ENCODE measurements at regions not wholly inside any gene's neighbourhood (a gene's known extent, or its start where the extent isn't known, plus 50 kb on each side); places are given as distances from the start of the nearest gene placed in this dataset.

GRCh38 chr2:53173698-53174455 is 593.7 kb upstream of the CHAC2 start:
- Histone ChIP-seq H3K27me3 (ENCODE audit: insufficient read depth, low read length) (no peaks in the 10 kb centered on the region), H3K27ac (ENCODE audit: low read length) (no peak overlapping the region), H3K4me1 (ENCODE audit: insufficient read depth, low read length) (no peaks in the 10 kb centered on the region), H3K36me3 (ENCODE audit: insufficient read depth, low read depth, low read length) (no peaks in the 10 kb centered on the region), H3K9me3 (ENCODE audit: insufficient read depth, low read depth, low read length) (no peaks in the 10 kb centered on the region), H3K9ac (ENCODE audit: low read depth, low read length) (no peak overlapping the region), H3K4me3 (ENCODE audit: low read length) (no peak overlapping the region)

- H3K27ac ChIP-seq (ENCODE audit: low read length): no peak overlapping the region
- H3K4me1 ChIP-seq (ENCODE audit: insufficient read depth, low read length): no peaks in the 10 kb centered on the region
- no peak overlapping the region for H3K4me3 ChIP-seq (ENCODE audit: low read length)
- no peaks in the 10 kb centered on the region for H3K9me3 ChIP-seq (ENCODE audit: insufficient read depth, low read depth, low read length)
- no peaks in the 10 kb centered on the region for H3K27me3 ChIP-seq (ENCODE audit: insufficient read depth, low read length)
- no peaks in the 10 kb centered on the region for H3K36me3 ChIP-seq (ENCODE audit: insufficient read depth, low read depth, low read length)
- H3K9ac ChIP-seq (ENCODE audit: low read depth, low read length): no peak overlapping the region
Measured at GRCh38 chr2:53173091-53173490, 594.5 kb upstream of the CHAC2 start.

- Histone ChIP-seq H3K27me3 (ENCODE audit: insufficient read depth, low read length) (no peaks in the 10 kb centered on the region), H3K4me1 (ENCODE audit: insufficient read depth, low read length) (no peaks in the 10 kb centered on the region), H3K9ac (ENCODE audit: low read depth, low read length) (no peak overlapping the region), H3K36me3 (ENCODE audit: insufficient read depth, low read depth, low read length) (no peaks in the 10 kb centered on the region), H3K4me3 (ENCODE audit: low read length) (no peak overlapping the region), H3K9me3 (ENCODE audit: insufficient read depth, low read depth, low read length) (no peaks in the 10 kb centered on the region), H3K27ac (ENCODE audit: low read length) (no peak overlapping the region)
Measured at GRCh38 chr2:53170466-53170865, 597.1 kb upstream of the CHAC2 start.

- Histone ChIP-seq H3K27me3 (ENCODE audit: insufficient read depth, low read length) (no peaks in the 10 kb centered on the region), H3K4me3 (ENCODE audit: low read length) (no peak overlapping the region), H3K9ac (ENCODE audit: low read depth, low read length) (no peak overlapping the region), H3K36me3 (ENCODE audit: insufficient read depth, low read depth, low read length) (no peaks in the 10 kb centered on the region), H3K4me1 (ENCODE audit: insufficient read depth, low read length) (no peaks in the 10 kb centered on the region), H3K27ac (ENCODE audit: low read length) (no peak overlapping the region), H3K9me3 (ENCODE audit: insufficient read depth, low read depth, low read length) (no peaks in the 10 kb centered on the region)
Measured at GRCh38 chr2:53167227-53167626, 600.4 kb upstream of the CHAC2 start.

- no peaks in the 10 kb centered on the region for H3K36me3 ChIP-seq (ENCODE audit: insufficient read depth, low read depth, low read length)
- no peaks in the 10 kb centered on the region for H3K27me3 ChIP-seq (ENCODE audit: insufficient read depth, low read length)
- H3K9me3 ChIP-seq (ENCODE audit: insufficient read depth, low read depth, low read length): no peaks in the 10 kb centered on the region
- no peaks in the 10 kb centered on the region for H3K4me1 ChIP-seq (ENCODE audit: insufficient read depth, low read length)
- H3K4me3 ChIP-seq (ENCODE audit: low read length): no peak overlapping the region
- no peak overlapping the region for H3K9ac ChIP-seq (ENCODE audit: low read depth, low read length)
- no peak overlapping the region for H3K27ac ChIP-seq (ENCODE audit: low read length)
Measured at GRCh38 chr2:53150146-53150545, 617.5 kb upstream of the CHAC2 start.

GRCh38 chr2:53148221-53148620 is 619.4 kb upstream of the CHAC2 start:
- Histone ChIP-seq H3K4me3 (ENCODE audit: low read length) (no peak overlapping the region), H3K36me3 (ENCODE audit: insufficient read depth, low read depth, low read length) (no peaks in the 10 kb centered on the region), H3K27me3 (ENCODE audit: insufficient read depth, low read length) (no peaks in the 10 kb centered on the region), H3K9ac (ENCODE audit: low read depth, low read length) (no peak overlapping the region), H3K9me3 (ENCODE audit: insufficient read depth, low read depth, low read length) (no peaks in the 10 kb centered on the region), H3K27ac (ENCODE audit: low read length) (no peak overlapping the region), H3K4me1 (ENCODE audit: insufficient read depth, low read length) (no peaks in the 10 kb centered on the region)

GRCh38 chr2:53131416-53131815 is 636.2 kb upstream of the CHAC2 start:
- H3K9ac ChIP-seq (ENCODE audit: low read depth, low read length): no peak overlapping the region
- H3K36me3 ChIP-seq (ENCODE audit: insufficient read depth, low read depth, low read length): no peaks in the 10 kb centered on the region
- no peak overlapping the region for H3K27ac ChIP-seq (ENCODE audit: low read length)
- H3K4me3 ChIP-seq (ENCODE audit: low read length): no peak overlapping the region
- H3K27me3 ChIP-seq (ENCODE audit: insufficient read depth, low read length): no peaks in the 10 kb centered on the region
- H3K4me1 ChIP-seq (ENCODE audit: insufficient read depth, low read length): no peaks in the 10 kb centered on the region
- no peaks in the 10 kb centered on the region for H3K9me3 ChIP-seq (ENCODE audit: insufficient read depth, low read depth, low read length)

GRCh38 chr2:53130441-53130943 is 637.1 kb upstream of the CHAC2 start:
- no peaks in the 10 kb centered on the region for H3K27me3 ChIP-seq (ENCODE audit: insufficient read depth, low read length)
- H3K9me3 ChIP-seq (ENCODE audit: insufficient read depth, low read depth, low read length): no peaks in the 10 kb centered on the region
- H3K4me1 ChIP-seq (ENCODE audit: insufficient read depth, low read length): no peaks in the 10 kb centered on the region
- H3K27ac ChIP-seq (ENCODE audit: low read length): no peak overlapping the region
- no peak overlapping the region for H3K4me3 ChIP-seq (ENCODE audit: low read length)
- H3K9ac ChIP-seq (ENCODE audit: low read depth, low read length): no peak overlapping the region
- H3K36me3 ChIP-seq (ENCODE audit: insufficient read depth, low read depth, low read length): no peaks in the 10 kb centered on the region

GRCh38 chr2:53129851-53130250 is 637.8 kb upstream of the CHAC2 start:
- H3K36me3 ChIP-seq (ENCODE audit: insufficient read depth, low read depth, low read length): no peaks in the 10 kb centered on the region
- no peak overlapping the region for H3K4me3 ChIP-seq (ENCODE audit: low read length)
- no peak overlapping the region for H3K27ac ChIP-seq (ENCODE audit: low read length)
- H3K9ac ChIP-seq (ENCODE audit: low read depth, low read length): no peak overlapping the region
- H3K9me3 ChIP-seq (ENCODE audit: insufficient read depth, low read depth, low read length): no peaks in the 10 kb centered on the region
- no peaks in the 10 kb centered on the region for H3K4me1 ChIP-seq (ENCODE audit: insufficient read depth, low read length)
- H3K27me3 ChIP-seq (ENCODE audit: insufficient read depth, low read length): no peaks in the 10 kb centered on the region

- H3K36me3 ChIP-seq (ENCODE audit: insufficient read depth, low read depth, low read length): no peaks in the 10 kb centered on the region
- H3K4me3 ChIP-seq (ENCODE audit: low read length): no peak overlapping the region
- no peaks in the 10 kb centered on the region for H3K4me1 ChIP-seq (ENCODE audit: insufficient read depth, low read length)
- H3K9me3 ChIP-seq (ENCODE audit: insufficient read depth, low read depth, low read length): no peaks in the 10 kb centered on the region
- no peaks in the 10 kb centered on the region for H3K27me3 ChIP-seq (ENCODE audit: insufficient read depth, low read length)
- H3K9ac ChIP-seq (ENCODE audit: low read depth, low read length): no peak overlapping the region
- H3K27ac ChIP-seq (ENCODE audit: low read length): no peak overlapping the region
Measured at GRCh38 chr2:53127061-53127650, 640.4 kb upstream of the CHAC2 start.

GRCh38 chr2:53114991-53115390 is 652.6 kb upstream of the CHAC2 start:
- no peaks in the 10 kb centered on the region for H3K36me3 ChIP-seq (ENCODE audit: insufficient read depth, low read depth, low read length)
- no peak overlapping the region for H3K4me3 ChIP-seq (ENCODE audit: low read length)
- H3K27ac ChIP-seq (ENCODE audit: low read length): no peak overlapping the region
- peaks cover 22% of the 10 kb centered on the region for H3K4me1 ChIP-seq (ENCODE audit: insufficient read depth, low read length)
- H3K9me3 ChIP-seq (ENCODE audit: insufficient read depth, low read depth, low read length): no peaks in the 10 kb centered on the region
- no peak overlapping the region for H3K9ac ChIP-seq (ENCODE audit: low read depth, low read length)
- no peaks in the 10 kb centered on the region for H3K27me3 ChIP-seq (ENCODE audit: insufficient read depth, low read length)

- no peak overlapping the region for H3K4me3 ChIP-seq (ENCODE audit: low read length)
- H3K36me3 ChIP-seq (ENCODE audit: insufficient read depth, low read depth, low read length): no peaks in the 10 kb centered on the region
- no peaks in the 10 kb centered on the region for H3K27me3 ChIP-seq (ENCODE audit: insufficient read depth, low read length)
- no peak overlapping the region for H3K9ac ChIP-seq (ENCODE audit: low read depth, low read length)
- H3K9me3 ChIP-seq (ENCODE audit: insufficient read depth, low read depth, low read length): no peaks in the 10 kb centered on the region
- no peak overlapping the region for H3K27ac ChIP-seq (ENCODE audit: low read length)
- peaks cover 23% of the 10 kb centered on the region for H3K4me1 ChIP-seq (ENCODE audit: insufficient read depth, low read length)
Measured at GRCh38 chr2:53114582-53114981, 653.0 kb upstream of the CHAC2 start.
